ENCODE measurements at regions not wholly inside any gene's neighbourhood (a gene's known extent, or its start where the extent isn't known, plus 50 kb on each side); places are given as distances from the start of the nearest gene placed in this dataset.
"Not testable (repeated sequence)": the region's sequence is repeated elsewhere in the genome, so short reads cannot be mapped to it uniquely, and the experiment has no call there.

GRCh38 chr2:144759746-144760145 lies 239.8 kb upstream of the ZEB2 start:
- Mint-ChIP-seq H3K4me1 (ENCODE audit: insufficient read depth, unreplicated experiment) (no peaks in the 10 kb centered on the region), H3K27ac (ENCODE audit: low read depth, unreplicated experiment) (no peak overlapping the region), H3K4me3 (ENCODE audit: unreplicated experiment) (no peak overlapping the region), H3K27me3 (ENCODE audit: insufficient read depth, unreplicated experiment) (no peaks in the 10 kb centered on the region), H3K9me3 (ENCODE audit: unreplicated experiment) (no peaks in the 10 kb centered on the region), H3K36me3 (ENCODE audit: insufficient read depth, unreplicated experiment) (no peaks in the 10 kb centered on the region)
- BruUV-seq (replicated peaks) = no TSS peak
- intact Hi-C loops (cut with micrococcal nuclease) = no loop called here
- ChIA-PET POLR2A (interaction anchor here (0.6 to 0.9 kb wide), 2 partner anchors 13 to 134 kb away, joined by 3 to 4 read pairs; no protein-coding TSS in a partner anchor), CTCF (interaction anchor here (0.9 kb wide), 1 partner anchor 468 kb away, joined by 3 read pairs; no protein-coding TSS in a partner anchor)
- no peak for DNase-seq (ENCODE audit: unreplicated experiment)
- TF ChIP-seq CTCF (IDR thresholded peaks at IDR 0.05; ENCODE audit: unreplicated experiment) = no peak

GRCh38 chr2:144758196-144758595 lies 238.3 kb upstream of the ZEB2 start:
- H3K27ac Mint-ChIP-seq (ENCODE audit: low read depth, unreplicated experiment); H3K9me3 Mint-ChIP-seq (ENCODE audit: unreplicated experiment); H3K27me3 Mint-ChIP-seq (ENCODE audit: insufficient read depth, unreplicated experiment); intact Hi-C loops (cut with micrococcal nuclease); CTCF ChIA-PET; H3K4me3 Mint-ChIP-seq (ENCODE audit: unreplicated experiment); DNase-seq (ENCODE audit: unreplicated experiment); POLR2A ChIA-PET; H3K36me3 Mint-ChIP-seq (ENCODE audit: insufficient read depth, unreplicated experiment); H3K4me1 Mint-ChIP-seq (ENCODE audit: insufficient read depth, unreplicated experiment); BruUV-seq (replicated peaks): not testable (repeated sequence)

- Mint-ChIP-seq H3K9me3 (ENCODE audit: unreplicated experiment) (peaks cover 18% of the 10 kb centered on the region), H3K27ac (ENCODE audit: low read depth, unreplicated experiment) (no peak overlapping the region), H3K36me3 (ENCODE audit: insufficient read depth, unreplicated experiment) (no peaks in the 10 kb centered on the region), H3K4me3 (ENCODE audit: unreplicated experiment) (no peak overlapping the region), H3K4me1 (ENCODE audit: insufficient read depth, unreplicated experiment) (no peaks in the 10 kb centered on the region), H3K27me3 (ENCODE audit: insufficient read depth, unreplicated experiment) (no peaks in the 10 kb centered on the region)
- BruUV-seq (replicated peaks) = no TSS peak
- ChIA-PET CTCF (no interaction called here), POLR2A (no interaction called here)
- intact Hi-C loops (cut with micrococcal nuclease) = no loop called here
- TF ChIP-seq CTCF (IDR thresholded peaks at IDR 0.05; ENCODE audit: unreplicated experiment) = no peak
- no peak for DNase-seq (ENCODE audit: unreplicated experiment)
Observed at GRCh38 chr2:144753416-144753815, 233.5 kb upstream of the ZEB2 start.

- no peak for TF ChIP-seq CTCF (IDR thresholded peaks at IDR 0.05; ENCODE audit: unreplicated experiment)
- DNase-seq (ENCODE audit: unreplicated experiment) = no peak
- ChIA-PET CTCF (no interaction called here), POLR2A (no interaction called here)
- Mint-ChIP-seq H3K36me3 (ENCODE audit: insufficient read depth, unreplicated experiment) (no peaks in the 10 kb centered on the region), H3K27ac (ENCODE audit: low read depth, unreplicated experiment) (no peak overlapping the region), H3K4me1 (ENCODE audit: insufficient read depth, unreplicated experiment) (no peaks in the 10 kb centered on the region), H3K4me3 (ENCODE audit: unreplicated experiment) (no peak overlapping the region), H3K9me3 (ENCODE audit: unreplicated experiment) (peaks cover 31% of the 10 kb centered on the region), H3K27me3 (ENCODE audit: insufficient read depth, unreplicated experiment) (no peaks in the 10 kb centered on the region)
- intact Hi-C loops (cut with micrococcal nuclease) = no loop called here
- no TSS peak for BruUV-seq (replicated peaks)
Observed at GRCh38 chr2:144751142-144751905, 231.4 kb upstream of the ZEB2 start.

All from MCF 10A (cell line).